ENCODE measurements at regions not wholly inside any gene's neighbourhood (a gene's known extent, or its start where the extent isn't known, plus 50 kb on each side); places are given as distances from the start of the nearest gene placed in this dataset.

- TF ChIP-seq GATA2 (IDR thresholded peaks at IDR 0.05; ENCODE audit: low read depth, low read length), result no peak
- TF ChIP-seq GATA3 (IDR thresholded peaks at IDR 0.05; ENCODE audit: low read depth, low read length), result no peak
These were observed 129.6 kb downstream of the CD24 start for GRCh38 chr6:106844930-106845329.

Data from SH-SY5Y (cell line).